ENCODE measurements at regions not wholly inside any gene's neighbourhood (a gene's known extent, or its start where the extent isn't known, plus 50 kb on each side); places are given as distances from the start of the nearest gene placed in this dataset.

DNA sequence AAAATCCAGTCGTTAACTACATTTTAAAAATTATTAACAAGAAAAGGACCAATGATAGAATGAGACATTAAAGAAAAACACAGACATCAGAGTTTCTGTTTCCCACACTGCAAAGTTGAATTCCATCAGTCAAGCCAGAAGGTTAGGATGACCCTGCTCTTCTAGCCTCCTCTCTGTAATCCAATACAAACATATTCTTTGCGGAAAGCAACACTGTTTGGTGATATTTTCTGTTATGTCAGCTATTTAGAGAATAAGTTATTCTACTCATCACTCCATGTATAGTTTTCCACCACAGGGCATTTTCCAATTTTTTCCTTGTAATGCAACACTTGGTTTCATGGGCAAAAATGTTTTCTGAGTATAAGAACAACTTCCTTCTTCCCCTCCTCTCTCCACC, 152.3 kb downstream of the EVX1 start:
- Histone ChIP-seq H3F3A (ENCODE audit: low read length, unreplicated experiment) (no peaks in the 10 kb centered on the region), H2AFZ (ENCODE audit: low read length) (no peak overlapping the region), H3K36me3 (ENCODE audit: low read depth, low read length) (no peaks in the 10 kb centered on the region), H3K79me2 (ENCODE audit: low read length) (no peaks in the 10 kb centered on the region), H3K4me2 (ENCODE audit: low read length) (no peak overlapping the region), H3K9me2 (replicated peaks; ENCODE audit: low read length) (no peaks in the 10 kb centered on the region), H3K27ac (ENCODE audit: low read length) (no peak overlapping the region), H3K4me3 (ENCODE audit: low read length) (no peak overlapping the region), H4K20me1 (ENCODE audit: low read length) (no peaks in the 10 kb centered on the region), H3K27me3 (ENCODE audit: low read length) (no peaks in the 10 kb centered on the region), H3K9me3 (ENCODE audit: low read length) (no peaks in the 10 kb centered on the region), H3K9ac (ENCODE audit: low read length) (no peak overlapping the region), H3K4me1 (ENCODE audit: insufficient read depth, low read length) (no peaks in the 10 kb centered on the region)
- CTCF ChIA-PET, result no interaction called here
- ATAC-seq (no peak), DNase-seq (no peak)
- no peak for TF ChIP-seq EZH2phosphoT487 (IDR thresholded peaks at IDR 0.05; ENCODE audit: borderline replicate concordance, low read length)
- TF ChIP-seq EZH2 (IDR thresholded peaks at IDR 0.05; ENCODE audit: low read length, unreplicated experiment), result no peak
- TF ChIP-seq, protein P1, sequence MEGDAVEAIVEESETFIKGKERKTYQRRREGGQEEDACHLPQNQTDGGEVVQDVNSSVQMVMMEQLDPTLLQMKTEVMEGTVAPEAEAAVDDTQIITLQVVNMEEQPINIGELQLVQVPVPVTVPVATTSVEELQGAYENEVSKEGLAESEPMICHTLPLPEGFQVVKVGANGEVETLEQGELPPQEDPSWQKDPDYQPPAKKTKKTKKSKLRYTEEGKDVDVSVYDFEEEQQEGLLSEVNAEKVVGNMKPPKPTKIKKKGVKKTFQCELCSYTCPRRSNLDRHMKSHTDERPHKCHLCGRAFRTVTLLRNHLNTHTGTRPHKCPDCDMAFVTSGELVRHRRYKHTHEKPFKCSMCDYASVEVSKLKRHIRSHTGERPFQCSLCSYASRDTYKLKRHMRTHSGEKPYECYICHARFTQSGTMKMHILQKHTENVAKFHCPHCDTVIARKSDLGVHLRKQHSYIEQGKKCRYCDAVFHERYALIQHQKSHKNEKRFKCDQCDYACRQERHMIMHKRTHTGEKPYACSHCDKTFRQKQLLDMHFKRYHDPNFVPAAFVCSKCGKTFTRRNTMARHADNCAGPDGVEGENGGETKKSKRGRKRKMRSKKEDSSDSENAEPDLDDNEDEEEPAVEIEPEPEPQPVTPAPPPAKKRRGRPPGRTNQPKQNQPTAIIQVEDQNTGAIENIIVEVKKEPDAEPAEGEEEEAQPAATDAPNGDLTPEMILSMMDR (conservative IDR thresholded peaks at IDR 0.05; ENCODE audit: low read depth, low read length), result no peak
- POLR2A ChIA-PET (ENCODE audit: unreplicated experiment), result no interaction called here
- BruUV-seq (replicated peaks), result no TSS peak
- intact Hi-C loops (cut with micrococcal nuclease), result no loop called here

DNA sequence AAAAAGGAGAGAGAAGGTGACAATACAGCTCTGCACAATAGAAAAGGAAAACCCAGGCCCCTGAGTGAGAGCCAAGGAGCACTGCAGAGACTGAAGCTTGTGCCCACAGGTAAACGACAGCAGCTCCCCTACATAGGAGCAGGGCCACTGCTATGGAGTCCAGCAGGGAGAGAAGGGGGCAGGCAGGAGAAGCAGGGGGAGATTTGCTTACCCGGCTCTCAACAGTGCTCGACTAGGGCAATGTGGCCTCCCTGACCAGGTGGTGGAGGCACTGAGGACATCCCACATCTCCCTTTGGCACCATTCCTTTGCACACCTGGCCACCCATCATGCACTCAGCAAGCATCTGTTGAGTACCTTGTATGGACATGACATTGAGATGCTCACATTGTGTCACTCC, 153.0 kb downstream of the EVX1 start:
- H3K4me1 ChIP-seq (ENCODE audit: insufficient read depth, low read length), result no peaks in the 10 kb centered on the region
- no peaks in the 10 kb centered on the region for H3K36me3 ChIP-seq (ENCODE audit: low read depth, low read length)
- ATAC-seq (no peak), DNase-seq (no peak)
- H3K4me3 ChIP-seq (ENCODE audit: low read length), result no peak overlapping the region
- H3K27ac ChIP-seq (ENCODE audit: low read length), result no peak overlapping the region
- no peak overlapping the region for H3K9ac ChIP-seq (ENCODE audit: low read length)
- no peaks in the 10 kb centered on the region for H3K27me3 ChIP-seq (ENCODE audit: low read length)
- ChIA-PET CTCF (no interaction called here), POLR2A (ENCODE audit: unreplicated experiment) (no interaction called here)
- TF ChIP-seq EZH2phosphoT487 (IDR thresholded peaks at IDR 0.05; ENCODE audit: borderline replicate concordance, low read length), result no peak
- no peak for TF ChIP-seq EZH2 (IDR thresholded peaks at IDR 0.05; ENCODE audit: low read length, unreplicated experiment)
- TF ChIP-seq, protein P1 (conservative IDR thresholded peaks at IDR 0.05; ENCODE audit: low read depth, low read length), result no peak
- H4K20me1 ChIP-seq (ENCODE audit: low read length), result no peaks in the 10 kb centered on the region
- H3K9me3 ChIP-seq (ENCODE audit: low read length), result no peaks in the 10 kb centered on the region
- H3F3A ChIP-seq (ENCODE audit: low read length, unreplicated experiment), result no peaks in the 10 kb centered on the region
- BruUV-seq (replicated peaks), result no TSS peak
- H3K79me2 ChIP-seq (ENCODE audit: low read length), result no peaks in the 10 kb centered on the region
- intact Hi-C loops (cut with micrococcal nuclease), result no loop called here
- no peak overlapping the region for H3K4me2 ChIP-seq (ENCODE audit: low read length)
- no peaks in the 10 kb centered on the region for H3K9me2 ChIP-seq (replicated peaks; ENCODE audit: low read length)
- no peak overlapping the region for H2AFZ ChIP-seq (ENCODE audit: low read length)

DNA sequence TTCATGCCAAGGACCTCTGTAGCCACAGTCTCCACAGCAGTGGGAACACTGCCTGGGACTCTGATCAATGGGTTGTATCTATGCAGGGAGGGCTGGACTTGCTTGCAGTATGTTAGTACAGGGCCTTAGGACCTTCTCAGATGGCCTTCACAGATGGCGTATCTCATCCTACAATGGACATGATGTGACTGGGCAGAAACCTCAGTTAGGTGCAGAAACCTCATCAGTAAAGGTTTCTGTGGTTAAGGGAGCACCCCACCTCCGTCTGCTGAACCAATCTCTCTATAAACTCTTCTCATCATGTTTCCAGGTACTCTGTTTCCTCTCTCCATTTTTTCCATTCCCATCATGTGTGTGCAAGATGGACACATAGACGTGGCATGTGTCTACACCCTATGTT, 154.9 kb downstream of the EVX1 start:
- Histone ChIP-seq H3K4me3 (ENCODE audit: low read length) (no peak overlapping the region), H3K9me3 (ENCODE audit: low read length) (no peaks in the 10 kb centered on the region), H2AFZ (ENCODE audit: low read length) (no peak overlapping the region), H3K9ac (ENCODE audit: low read length) (no peak overlapping the region), H3K4me2 (ENCODE audit: low read length) (no peak overlapping the region), H3K9me2 (replicated peaks; ENCODE audit: low read length) (no peaks in the 10 kb centered on the region), H3K36me3 (ENCODE audit: low read depth, low read length) (no peaks in the 10 kb centered on the region), H4K20me1 (ENCODE audit: low read length) (no peaks in the 10 kb centered on the region), H3K27me3 (ENCODE audit: low read length) (no peaks in the 10 kb centered on the region), H3F3A (ENCODE audit: low read length, unreplicated experiment) (no peaks in the 10 kb centered on the region), H3K4me1 (ENCODE audit: insufficient read depth, low read length) (no peaks in the 10 kb centered on the region), H3K27ac (ENCODE audit: low read length) (no peak overlapping the region), H3K79me2 (ENCODE audit: low read length) (no peaks in the 10 kb centered on the region)
- TF ChIP-seq, protein P1 (conservative IDR thresholded peaks at IDR 0.05; ENCODE audit: low read depth, low read length), result no peak
- TF ChIP-seq EZH2 (IDR thresholded peaks at IDR 0.05; ENCODE audit: low read length, unreplicated experiment) (no peak), EZH2phosphoT487 (IDR thresholded peaks at IDR 0.05; ENCODE audit: borderline replicate concordance, low read length) (no peak)
- no peak for DNase-seq
- intact Hi-C loops (cut with micrococcal nuclease), result no loop called here
- ChIA-PET POLR2A (ENCODE audit: unreplicated experiment) (no interaction called here), CTCF (interaction anchor here (0.6 kb wide), 1 partner anchor 160 kb away, joined by 3 read pairs; no protein-coding TSS in a partner anchor)
- no peak for ATAC-seq
- no TSS peak for BruUV-seq (replicated peaks)
